Naive thymus-derived CD4-positive, alpha-beta T cell (primary cell): ENCODE measurements at regions not wholly inside any gene's neighbourhood (a gene's known extent, or its start where the extent isn't known, plus 50 kb on each side); places are given as distances from the start of the nearest gene placed in this dataset.

Experiments used
- ATAC-seq: fragments of 150-1000 bp; cut with Tn5 transposase; 2 replicates; pipeline ENCODE4 v1.10.0; 2021; ENCODE audit warnings: mild to moderate bottlenecking, moderate library complexity
- CTCF ChIA-PET: fragments of 350-600 bp; sonication (Branson Sonifier 250); formaldehyde crosslinking; loops from one replicate; lab custom pipeline; 2021; ENCODE audit warnings: antibody characterized with exemption; lab: Charles Lee
- POLR2A ChIA-PET: fragments of 350-600 bp; sonication (Branson Sonifier 250); formaldehyde crosslinking; loops from one replicate; lab custom pipeline; 2021; ENCODE audit warnings: antibody characterized with exemption, inconsistent platforms; lab: Charles Lee
- DNase-seq, 9 donors: peaks; one replicate each; pipeline versions ENCODE4 v3.0.0 to v3.0.0-alpha.2; 2020 to 2022; ENCODE audit warnings: mixed read lengths in 1 of 9
- H3K27ac ChIP-seq: one replicate; pipeline ENCODE4 v1.7.0; 2013; ENCODE audit warnings: mild to moderate bottlenecking, low read depth, low read length, moderate library complexity
- H3K27me3 ChIP-seq, 2 donors: one replicate each; pipeline ENCODE4 v1.7.0; 2013; ENCODE audit warnings: low read length in 2 of 2, mild to moderate bottlenecking in 2 of 2, moderate library complexity in 2 of 2; ENCODE audit not compliant: control insufficient read depth in 2 of 2, insufficient read depth in 2 of 2
- H3K36me3 ChIP-seq, 3 experiments: 1 replicate in 2 of 3; 2 replicates in 1 of 3; pipeline ENCODE4 v1.7.0; 2013; ENCODE audit warnings: low read length in 3 of 3, mild to moderate bottlenecking in 3 of 3, moderate library complexity in 1 of 3; ENCODE audit not compliant: insufficient read depth in 3 of 3, control insufficient read depth in 2 of 3
- H3K4me1 ChIP-seq, 2 donors: one replicate each; pipeline ENCODE4 v1.7.0; 2013; ENCODE audit warnings: low read length in 2 of 2, mild to moderate bottlenecking in 2 of 2, moderate library complexity in 1 of 2; ENCODE audit not compliant: control insufficient read depth in 2 of 2, insufficient read depth in 2 of 2
- H3K4me3 ChIP-seq: 2 replicates; pipeline ENCODE4 v1.7.0; 2013; ENCODE audit warnings: mild to moderate bottlenecking, low read length
- H3K9me3 ChIP-seq, 3 experiments: 1 replicate in 2 of 3; 2 replicates in 1 of 3; pipeline ENCODE4 v1.7.0; 2013; ENCODE audit warnings: low read length in 3 of 3; ENCODE audit not compliant: control insufficient read depth in 2 of 3
- H3K27ac Mint-ChIP-seq, 9 donors: one replicate each; pipeline ENCODE4 v1.8.0; 2020 to 2022; ENCODE audit warnings: mixed read lengths in 9 of 9, mild to moderate bottlenecking in 8 of 9, moderate library complexity in 5 of 9, inconsistent platforms in 2 of 9
- H3K27me3 Mint-ChIP-seq, 5 donors: one replicate each; pipeline ENCODE4 v1.8.0; 2021 to 2022; ENCODE audit warnings: mixed read lengths in 5 of 5, mild to moderate bottlenecking in 1 of 5
- H3K36me3 Mint-ChIP-seq, 5 donors: one replicate each; pipeline ENCODE4 v1.8.0; 2020 to 2022; ENCODE audit warnings: mixed read lengths in 5 of 5, mild to moderate bottlenecking in 3 of 5, inconsistent platforms in 1 of 5
- H3K4me1 Mint-ChIP-seq, 7 donors: one replicate each; pipeline ENCODE4 v1.8.0; 2020 to 2022; ENCODE audit warnings: mixed read lengths in 7 of 7, mild to moderate bottlenecking in 3 of 7, inconsistent platforms in 1 of 7
- H3K4me3 Mint-ChIP-seq, 10 donors: one replicate each; pipeline ENCODE4 v1.8.0; 2020 to 2022; ENCODE audit warnings: mild to moderate bottlenecking in 10 of 10, mixed read lengths in 10 of 10, moderate library complexity in 6 of 10, inconsistent platforms in 2 of 10
- H3K9me3 Mint-ChIP-seq, 11 donors: one replicate each; pipeline ENCODE4 v1.8.0; 2020 to 2022; ENCODE audit warnings: mixed read lengths in 11 of 11, mild to moderate bottlenecking in 4 of 11, inconsistent platforms in 1 of 11, moderate library complexity in 1 of 11
- intact Hi-C, 2 donors: fragments of 100-400 bp; cut with micrococcal nuclease; formaldehyde crosslinking; loops; one replicate each; pipeline ENCODE4 v1.15.1; 2023

DNA sequence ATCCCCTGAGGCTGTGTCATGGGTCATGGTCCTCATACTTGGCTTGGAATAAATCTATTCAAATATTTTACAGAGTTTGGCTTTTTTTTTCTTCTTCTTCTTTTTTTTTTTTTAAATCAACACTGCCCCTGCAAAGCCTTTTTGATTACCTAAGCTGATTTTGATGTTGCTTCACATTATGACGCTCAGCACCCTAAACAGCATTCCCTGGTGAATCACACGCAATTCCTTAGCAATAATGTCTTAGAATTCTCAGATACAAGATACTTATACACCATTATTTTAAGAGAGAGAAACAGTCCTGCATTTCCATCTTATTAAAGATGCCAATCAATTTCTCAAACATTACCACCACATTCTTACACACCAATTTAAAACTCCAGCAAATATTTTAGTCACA is 323.7 kb upstream of the IGFBP3 start:
- POLR2A ChIA-PET, result no interaction called here
- Histone ChIP-seq H3K27ac (no peak overlapping the region), H3K27me3 (no peaks in the 10 kb centered on the region), H3K4me1 (no peaks in the 10 kb centered on the region), H3K9me3 (no peaks in the 10 kb centered on the region), H3K36me3 (no peaks in the 10 kb centered on the region), H3K4me3 (no peak overlapping the region)
- no peaks in the 10 kb centered on the region for H3K4me1 Mint-ChIP-seq
- CTCF ChIA-PET, result interaction anchor here (0.6 kb wide), 1 partner anchor 21 kb away, joined by 3 read pairs; no protein-coding TSS in a partner anchor
- H3K27ac Mint-ChIP-seq, result no peak overlapping the region
- DNase-seq (no peak), ATAC-seq (no peak)
- H3K27me3 Mint-ChIP-seq, result no peaks in the 10 kb centered on the region
- no peak overlapping the region for H3K4me3 Mint-ChIP-seq
- peaks cover 0 to 20% (median 4%) of the 10 kb centered on the region in 11 donors for H3K9me3 Mint-ChIP-seq
- intact Hi-C loops, result no loop called here
- peaks cover 0 to 5% (median 0%) of the 10 kb centered on the region in 5 donors for H3K36me3 Mint-ChIP-seq

DNA sequence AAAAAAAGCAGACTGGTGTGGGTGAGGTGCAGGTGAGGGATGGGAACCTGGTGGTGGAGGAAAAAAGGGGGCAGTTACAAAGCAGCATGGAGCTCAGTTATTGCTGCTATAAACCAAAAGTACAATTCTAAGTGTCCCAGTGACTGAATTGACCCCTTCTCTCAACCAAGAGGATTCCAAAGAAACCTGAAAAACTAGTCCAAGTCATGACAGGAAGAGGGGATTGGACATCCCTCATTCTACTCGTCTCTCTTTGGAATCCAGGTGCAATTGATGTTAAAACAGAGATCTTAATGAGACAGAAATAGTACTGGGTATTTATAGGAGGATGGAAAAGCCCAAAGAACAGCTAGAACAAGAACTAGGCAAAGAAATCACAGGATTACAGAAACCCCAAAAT is 322.3 kb upstream of the IGFBP3 start:
- CTCF ChIA-PET, result no interaction called here
- Mint-ChIP-seq H3K4me3 (no peak overlapping the region), H3K27ac (no peak overlapping the region), H3K27me3 (no peaks in the 10 kb centered on the region), H3K9me3 (peaks cover 0 to 13% (median 2%) of the 10 kb centered on the region in 11 donors), H3K4me1 (no peaks in the 10 kb centered on the region), H3K36me3 (no peaks in the 10 kb centered on the region)
- no peak overlapping the region for H3K27ac ChIP-seq
- H3K27me3 ChIP-seq, result no peaks in the 10 kb centered on the region
- intact Hi-C loops, result no loop called here
- DNase-seq, result no peak
- H3K4me1 ChIP-seq, result no peaks in the 10 kb centered on the region
- no peaks in the 10 kb centered on the region for H3K36me3 ChIP-seq
- POLR2A ChIA-PET, result no interaction called here
- H3K9me3 ChIP-seq, result no peaks in the 10 kb centered on the region
- no peak overlapping the region for H3K4me3 ChIP-seq
- ATAC-seq, result no peak

GRCh38 chr7:46239846-46240245 is 318.8 kb upstream of the IGFBP3 start:
- no peaks in the 10 kb centered on the region for H3K27me3 ChIP-seq
- Mint-ChIP-seq H3K27ac (no peak overlapping the region), H3K4me3 (no peak overlapping the region), H3K9me3 (peaks cover 0 to 21% (median 0%) of the 10 kb centered on the region in 11 donors), H3K27me3 (no peaks in the 10 kb centered on the region), H3K36me3 (no peaks in the 10 kb centered on the region), H3K4me1 (no peaks in the 10 kb centered on the region)
- intact Hi-C loops, result no loop called here
- no peaks in the 10 kb centered on the region for H3K36me3 ChIP-seq
- no peaks in the 10 kb centered on the region for H3K9me3 ChIP-seq
- no peak overlapping the region for H3K4me3 ChIP-seq
- H3K4me1 ChIP-seq, result no peaks in the 10 kb centered on the region
- H3K27ac ChIP-seq, result no peak overlapping the region
- DNase-seq, result no peak
- no peak for ATAC-seq
- ChIA-PET CTCF (no interaction called here), POLR2A (no interaction called here)

GRCh38 chr7:46237466-46237865 is 316.4 kb upstream of the IGFBP3 start:
- H3K4me1 ChIP-seq, result no peaks in the 10 kb centered on the region
- no peak overlapping the region for H3K4me3 ChIP-seq
- H3K36me3 ChIP-seq, result no peaks in the 10 kb centered on the region
- Mint-ChIP-seq H3K4me3 (no peak overlapping the region), H3K27ac (no peak overlapping the region), H3K9me3 (peaks cover 0 to 15% (median 0%) of the 10 kb centered on the region in 11 donors), H3K4me1 (no peaks in the 10 kb centered on the region), H3K36me3 (no peaks in the 10 kb centered on the region), H3K27me3 (peaks cover 0 to 3% (median 0%) of the 10 kb centered on the region in 5 donors)
- no peak overlapping the region for H3K27ac ChIP-seq
- H3K27me3 ChIP-seq, result no peaks in the 10 kb centered on the region
- ATAC-seq (no peak), DNase-seq (no peak)
- intact Hi-C loops, result no loop called here
- ChIA-PET CTCF (no interaction called here), POLR2A (no interaction called here)
- no peaks in the 10 kb centered on the region for H3K9me3 ChIP-seq

GRCh38 chr7:46233585-46234329 is 312.7 kb upstream of the IGFBP3 start:
- Mint-ChIP-seq H3K27me3 (peaks cover 0 to 9% (median 3%) of the 10 kb centered on the region in 5 donors), H3K4me3 (no peak overlapping the region), H3K9me3 (peaks cover 0 to 18% (median 2%) of the 10 kb centered on the region in 11 donors), H3K4me1 (no peaks in the 10 kb centered on the region), H3K27ac (no peak overlapping the region), H3K36me3 (no peaks in the 10 kb centered on the region)
- Histone ChIP-seq H3K36me3 (no peaks in the 10 kb centered on the region), H3K9me3 (no peaks in the 10 kb centered on the region), H3K4me3 (no peak overlapping the region), H3K27ac (no peak overlapping the region), H3K27me3 (no peaks in the 10 kb centered on the region), H3K4me1 (no peaks in the 10 kb centered on the region)
- ATAC-seq (no peak), DNase-seq (no peak)
- ChIA-PET CTCF (no interaction called here), POLR2A (no interaction called here)
- intact Hi-C loops, result no loop called here

GRCh38 chr7:46230990-46231305 is 309.9 kb upstream of the IGFBP3 start:
- intact Hi-C loops, result no loop called here
- Histone ChIP-seq H3K36me3 (no peaks in the 10 kb centered on the region), H3K9me3 (no peaks in the 10 kb centered on the region), H3K27me3 (no peaks in the 10 kb centered on the region), H3K4me1 (no peaks in the 10 kb centered on the region), H3K27ac (no peak overlapping the region), H3K4me3 (no peak overlapping the region)
- H3K4me3 Mint-ChIP-seq, result no peak overlapping the region
- ATAC-seq (no peak), DNase-seq (no peak)
- H3K9me3 Mint-ChIP-seq, result peaks cover 0 to 10% (median 2%) of the 10 kb centered on the region in 11 donors
- H3K36me3 Mint-ChIP-seq, result no peaks in the 10 kb centered on the region
- peaks cover 0 to 9% (median 3%) of the 10 kb centered on the region in 5 donors for H3K27me3 Mint-ChIP-seq
- ChIA-PET POLR2A (no interaction called here), CTCF (no interaction called here)
- no peak overlapping the region for H3K27ac Mint-ChIP-seq
- no peaks in the 10 kb centered on the region for H3K4me1 Mint-ChIP-seq

- ChIA-PET POLR2A (no interaction called here), CTCF (no interaction called here)
- Histone ChIP-seq H3K4me3 (no peak overlapping the region), H3K27ac (no peak overlapping the region), H3K27me3 (no peaks in the 10 kb centered on the region), H3K4me1 (no peaks in the 10 kb centered on the region), H3K36me3 (no peaks in the 10 kb centered on the region), H3K9me3 (no peaks in the 10 kb centered on the region)
- Mint-ChIP-seq H3K36me3 (no peaks in the 10 kb centered on the region), H3K27me3 (peaks cover 0 to 9% (median 3%) of the 10 kb centered on the region in 5 donors), H3K9me3 (peaks cover 0 to 9% (median 2%) of the 10 kb centered on the region in 11 donors), H3K4me3 (no peak overlapping the region), H3K4me1 (no peaks in the 10 kb centered on the region), H3K27ac (no peak overlapping the region)
- intact Hi-C loops, result no loop called here
- DNase-seq (no peak), ATAC-seq (no peak)
Observed at GRCh38 chr7:46230298-46230989, 309.4 kb upstream of the IGFBP3 start.
